ENCODE measurements at regions not wholly inside any gene's neighbourhood (a gene's known extent, or its start where the extent isn't known, plus 50 kb on each side); places are given as distances from the start of the nearest gene placed in this dataset.

DNA sequence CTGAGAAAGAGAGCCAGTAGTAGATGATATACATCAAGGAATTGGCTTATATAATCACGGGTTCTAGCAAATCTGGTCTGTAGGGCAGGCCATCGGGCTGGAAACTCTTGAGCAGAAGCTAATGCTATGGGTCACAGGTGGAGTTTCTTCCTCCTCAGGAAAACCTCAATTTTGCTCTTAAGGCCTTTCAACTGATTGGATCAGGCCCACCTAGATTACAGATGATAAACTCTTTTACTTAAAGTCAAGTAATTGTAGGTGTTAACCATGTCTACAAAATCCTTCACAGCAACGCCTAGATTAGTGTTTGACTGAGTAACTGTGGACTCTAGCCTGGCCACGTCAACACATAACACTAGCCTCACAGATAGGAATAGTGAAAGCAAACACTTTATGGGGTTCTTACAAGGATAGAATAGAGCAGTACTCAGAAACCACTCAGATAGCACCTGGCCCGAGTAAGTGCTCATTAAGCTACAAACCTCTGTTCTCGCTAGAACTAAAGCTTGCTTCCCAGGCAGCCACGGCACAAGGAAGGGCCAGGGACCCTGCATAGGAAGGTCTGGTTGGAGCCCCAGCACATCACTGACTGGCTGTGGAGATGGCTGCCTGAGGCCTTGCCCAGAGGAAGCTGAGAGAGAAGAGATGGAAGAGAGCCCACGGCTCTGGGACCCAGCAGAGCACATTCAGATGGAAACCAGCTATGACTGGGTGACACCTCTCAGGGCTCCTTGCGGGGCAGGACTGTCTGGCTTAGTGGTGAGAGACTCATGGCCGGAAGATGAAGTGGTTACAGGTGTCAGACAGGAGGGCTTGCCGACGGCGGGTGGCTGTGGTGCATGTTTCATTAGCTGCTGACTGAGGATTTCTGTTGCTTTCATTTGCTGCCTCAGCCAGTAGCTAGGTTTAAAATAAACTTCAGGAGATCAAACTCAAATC lies 202.5 kb upstream of the TLE3 start:
- TF ChIP-seq, protein P1, sequence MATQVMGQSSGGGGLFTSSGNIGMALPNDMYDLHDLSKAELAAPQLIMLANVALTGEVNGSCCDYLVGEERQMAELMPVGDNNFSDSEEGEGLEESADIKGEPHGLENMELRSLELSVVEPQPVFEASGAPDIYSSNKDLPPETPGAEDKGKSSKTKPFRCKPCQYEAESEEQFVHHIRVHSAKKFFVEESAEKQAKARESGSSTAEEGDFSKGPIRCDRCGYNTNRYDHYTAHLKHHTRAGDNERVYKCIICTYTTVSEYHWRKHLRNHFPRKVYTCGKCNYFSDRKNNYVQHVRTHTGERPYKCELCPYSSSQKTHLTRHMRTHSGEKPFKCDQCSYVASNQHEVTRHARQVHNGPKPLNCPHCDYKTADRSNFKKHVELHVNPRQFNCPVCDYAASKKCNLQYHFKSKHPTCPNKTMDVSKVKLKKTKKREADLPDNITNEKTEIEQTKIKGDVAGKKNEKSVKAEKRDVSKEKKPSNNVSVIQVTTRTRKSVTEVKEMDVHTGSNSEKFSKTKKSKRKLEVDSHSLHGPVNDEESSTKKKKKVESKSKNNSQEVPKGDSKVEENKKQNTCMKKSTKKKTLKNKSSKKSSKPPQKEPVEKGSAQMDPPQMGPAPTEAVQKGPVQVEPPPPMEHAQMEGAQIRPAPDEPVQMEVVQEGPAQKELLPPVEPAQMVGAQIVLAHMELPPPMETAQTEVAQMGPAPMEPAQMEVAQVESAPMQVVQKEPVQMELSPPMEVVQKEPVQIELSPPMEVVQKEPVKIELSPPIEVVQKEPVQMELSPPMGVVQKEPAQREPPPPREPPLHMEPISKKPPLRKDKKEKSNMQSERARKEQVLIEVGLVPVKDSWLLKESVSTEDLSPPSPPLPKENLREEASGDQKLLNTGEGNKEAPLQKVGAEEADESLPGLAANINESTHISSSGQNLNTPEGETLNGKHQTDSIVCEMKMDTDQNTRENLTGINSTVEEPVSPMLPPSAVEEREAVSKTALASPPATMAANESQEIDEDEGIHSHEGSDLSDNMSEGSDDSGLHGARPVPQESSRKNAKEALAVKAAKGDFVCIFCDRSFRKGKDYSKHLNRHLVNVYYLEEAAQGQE (IDR thresholded peaks at IDR 0.05; ENCODE audit: insufficient read depth in 1 of 2, low read depth in 2 of 2, low read length in 2 of 2) = no peak
- TF ChIP-seq SIN3A (IDR thresholded peaks at IDR 0.05; ENCODE audit: borderline replicate concordance, insufficient read depth, low read length) = no peak
- TF ChIP-seq FOXP2 (optimal IDR thresholded peaks at IDR 0.05; ENCODE audit: borderline replicate concordance, extremely low read depth, extremely low read length, insufficient read depth) = no peak
- TF ChIP-seq TAF1 (IDR thresholded peaks at IDR 0.05; ENCODE audit: borderline replicate concordance, insufficient read depth, low read length) = no peak
- no peak for TF ChIP-seq POLR2AphosphoS5 (IDR thresholded peaks at IDR 0.05; ENCODE audit: low read depth, low read length)

GRCh38 chr15:70297465-70298058 lies 199.8 kb upstream of the TLE3 start:
- TF ChIP-seq TAF1 (IDR thresholded peaks at IDR 0.05; ENCODE audit: borderline replicate concordance, insufficient read depth, low read length) (no peak), SIN3A (IDR thresholded peaks at IDR 0.05; ENCODE audit: borderline replicate concordance, insufficient read depth, low read length) (no peak), POLR2AphosphoS5 (IDR thresholded peaks at IDR 0.05; ENCODE audit: low read depth, low read length) (no peak), FOXP2 (optimal IDR thresholded peaks at IDR 0.05; ENCODE audit: borderline replicate concordance, extremely low read depth, extremely low read length, insufficient read depth) (no peak)
- TF ChIP-seq, protein P1 (IDR thresholded peaks at IDR 0.05; ENCODE audit: insufficient read depth in 1 of 2, low read depth in 2 of 2, low read length in 2 of 2) = no peak

DNA sequence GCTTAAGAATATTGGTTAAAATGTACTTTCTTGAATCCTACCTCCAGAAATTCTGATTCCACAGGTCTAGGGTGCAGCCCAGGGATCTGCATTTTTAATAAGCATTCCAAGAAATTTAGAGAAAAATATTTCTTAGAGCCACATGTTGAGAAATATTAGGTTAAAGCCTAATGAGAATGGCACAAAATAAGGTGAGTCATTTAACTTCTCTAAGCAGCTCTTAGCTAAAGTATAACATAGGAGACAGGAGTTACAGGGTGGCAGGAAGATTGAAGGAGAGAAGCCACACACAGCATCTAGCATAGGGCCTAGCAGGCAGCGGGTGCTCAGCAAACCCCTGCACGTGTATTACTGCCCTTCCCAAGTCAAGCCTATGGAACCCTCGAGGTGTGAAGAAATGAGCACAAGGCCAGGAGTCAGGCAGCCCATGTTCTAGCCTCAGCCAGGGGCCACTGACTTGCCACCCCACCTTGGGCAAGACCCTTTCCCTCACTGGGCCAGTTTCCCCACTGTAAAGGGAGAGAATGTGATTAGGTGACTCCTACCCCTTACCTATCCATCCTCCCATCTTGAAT lies 197.1 kb upstream of the TLE3 start:
- TF ChIP-seq TAF1 (IDR thresholded peaks at IDR 0.05; ENCODE audit: borderline replicate concordance, insufficient read depth, low read length) = no peak
- TF ChIP-seq SIN3A (IDR thresholded peaks at IDR 0.05; ENCODE audit: borderline replicate concordance, insufficient read depth, low read length) = no peak
- TF ChIP-seq, protein P1 (IDR thresholded peaks at IDR 0.05; ENCODE audit: insufficient read depth in 1 of 2, low read depth in 2 of 2, low read length in 2 of 2) = no peak
- TF ChIP-seq FOXP2 (optimal IDR thresholded peaks at IDR 0.05; ENCODE audit: borderline replicate concordance, extremely low read depth, extremely low read length, insufficient read depth) = no peak
- TF ChIP-seq POLR2AphosphoS5 (IDR thresholded peaks at IDR 0.05; ENCODE audit: low read depth, low read length) = no peak

GRCh38 chr15:70293591-70294470 lies 196.1 kb upstream of the TLE3 start:
- no peak for TF ChIP-seq TAF1 (IDR thresholded peaks at IDR 0.05; ENCODE audit: borderline replicate concordance, insufficient read depth, low read length)
- no peak for TF ChIP-seq FOXP2 (optimal IDR thresholded peaks at IDR 0.05; ENCODE audit: borderline replicate concordance, extremely low read depth, extremely low read length, insufficient read depth)
- TF ChIP-seq SIN3A (IDR thresholded peaks at IDR 0.05; ENCODE audit: borderline replicate concordance, insufficient read depth, low read length) = no peak
- TF ChIP-seq, protein P1 (IDR thresholded peaks at IDR 0.05; ENCODE audit: insufficient read depth in 1 of 2, low read depth in 2 of 2, low read length in 2 of 2) = no peak
- TF ChIP-seq POLR2AphosphoS5 (IDR thresholded peaks at IDR 0.05; ENCODE audit: low read depth, low read length) = no peak
